ENCODE measurements at regions not wholly inside any gene's neighbourhood (a gene's known extent, or its start where the extent isn't known, plus 50 kb on each side); places are given as distances from the start of the nearest gene placed in this dataset.

DNA sequence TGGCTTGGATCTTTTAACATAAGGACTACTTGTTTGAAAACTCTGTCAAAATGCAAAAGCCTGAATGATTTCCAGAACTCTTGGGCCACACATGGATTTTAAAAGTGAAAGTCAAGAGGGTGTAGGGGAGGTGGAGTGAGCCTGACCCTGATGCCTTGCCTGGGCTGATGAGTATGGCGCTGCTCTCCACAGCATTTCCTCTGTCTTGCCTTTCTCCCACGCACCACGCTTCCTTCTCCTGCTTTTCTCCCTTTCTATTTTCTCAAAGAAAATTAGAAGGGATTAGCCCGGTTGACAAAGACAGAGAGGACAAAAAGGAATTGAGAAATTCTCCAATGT, 207.0 kb upstream of the CCDC68 start:
- TF ChIP-seq POLR2A (IDR thresholded peaks at IDR 0.05; ENCODE audit: low read depth): no peak
- TF ChIP-seq, protein P1, sequence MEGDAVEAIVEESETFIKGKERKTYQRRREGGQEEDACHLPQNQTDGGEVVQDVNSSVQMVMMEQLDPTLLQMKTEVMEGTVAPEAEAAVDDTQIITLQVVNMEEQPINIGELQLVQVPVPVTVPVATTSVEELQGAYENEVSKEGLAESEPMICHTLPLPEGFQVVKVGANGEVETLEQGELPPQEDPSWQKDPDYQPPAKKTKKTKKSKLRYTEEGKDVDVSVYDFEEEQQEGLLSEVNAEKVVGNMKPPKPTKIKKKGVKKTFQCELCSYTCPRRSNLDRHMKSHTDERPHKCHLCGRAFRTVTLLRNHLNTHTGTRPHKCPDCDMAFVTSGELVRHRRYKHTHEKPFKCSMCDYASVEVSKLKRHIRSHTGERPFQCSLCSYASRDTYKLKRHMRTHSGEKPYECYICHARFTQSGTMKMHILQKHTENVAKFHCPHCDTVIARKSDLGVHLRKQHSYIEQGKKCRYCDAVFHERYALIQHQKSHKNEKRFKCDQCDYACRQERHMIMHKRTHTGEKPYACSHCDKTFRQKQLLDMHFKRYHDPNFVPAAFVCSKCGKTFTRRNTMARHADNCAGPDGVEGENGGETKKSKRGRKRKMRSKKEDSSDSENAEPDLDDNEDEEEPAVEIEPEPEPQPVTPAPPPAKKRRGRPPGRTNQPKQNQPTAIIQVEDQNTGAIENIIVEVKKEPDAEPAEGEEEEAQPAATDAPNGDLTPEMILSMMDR (IDR thresholded peaks at IDR 0.05): no peak

Data from esophagus muscularis mucosa (tissue), 3 donors.